ENCODE measurements at regions not wholly inside any gene's neighbourhood (a gene's known extent, or its start where the extent isn't known, plus 50 kb on each side); places are given as distances from the start of the nearest gene placed in this dataset.

GRCh38 chr2:224640679-224641078 is 55.5 kb upstream of the CUL3 start:
- Histone ChIP-seq H3K79me2 (ENCODE audit: control insufficient read depth, insufficient read depth, low read length) (no peaks in the 10 kb centered on the region), H3K4me1 (replicated peaks in 1 of 2; ENCODE audit: control insufficient read depth in 2 of 2, insufficient read depth in 2 of 2, low read length in 2 of 2) (0 out of 5 replicates have a peak, but pooled peaks cover 0 to 2% of the 10 kb centered on the region in 2 experiments), H3K9ac (ENCODE audit: insufficient read depth in 1 of 2, low read depth in 2 of 2, low read length in 2 of 2) (no peak overlapping the region), H3K27ac (ENCODE audit: extremely low read depth, low read depth, low read length) (no peak overlapping the region), H4K20me1 (replicated peaks; ENCODE audit: control insufficient read depth, insufficient read depth, low read length) (no peaks in the 10 kb centered on the region), H3K27me3 (ENCODE audit: control insufficient read depth in 2 of 2, insufficient read depth in 2 of 2, low read length in 2 of 2) (peaks cover 0 to 9% of the 10 kb centered on the region in 2 experiments; a peak in 3 of 5 replicates), H3K36me3 (ENCODE audit: control insufficient read depth, insufficient read depth, low read length) (no peaks in the 10 kb centered on the region), H2AFZ (ENCODE audit: low read depth, low read length) (no peak overlapping the region), H3K4me2 (ENCODE audit: insufficient read depth, low read length) (no peak overlapping the region), H3K4me3 (no peak overlapping the region), H3K9me3 (replicated peaks; ENCODE audit: control insufficient read depth, insufficient read depth, low read depth, low read length) (no peaks in the 10 kb centered on the region), H3K9me1 (ENCODE audit: control insufficient read depth, insufficient read depth, low read length) (no peaks in the 10 kb centered on the region)
- POLR2A ChIA-PET, result interaction anchor here (0.6 to 0.7 kb wide), 2 partner anchors 337 to 656 kb away, joined by 3 read pairs; no protein-coding TSS in a partner anchor
- FAIRE-seq (no peak), DNase-seq (ENCODE audit: extremely low read depth in 1 of 4, low spot score in 3 of 4) (no peak), ATAC-seq (no peak)
- WGBS (ENCODE audit: insufficient coverage, low coverage, missing lambda C conversion rate), result 4% methylated on average over 4 of the region's 4 CpGs
- in situ Hi-C loops (cut with MboI) (no loop called here), intact Hi-C loops (cut with micrococcal nuclease) (no loop called here)
- TF ChIP-seq NBN (IDR thresholded peaks at IDR 0.05; ENCODE audit: low read depth) (no peak), KAT2B (IDR thresholded peaks at IDR 0.05; ENCODE audit: low read depth, low read length) (no peak), THRA (IDR thresholded peaks at IDR 0.05) (no peak), BRD9 (IDR thresholded peaks at IDR 0.05; ENCODE audit: low read depth, partially characterized antibody) (no peak), TEAD1 (CRISPR knock-in tag; IDR thresholded peaks at IDR 0.05) (no peak), CBX2 (IDR thresholded peaks at IDR 0.05; ENCODE audit: insufficient read depth, low read length, poor library complexity, severe bottlenecking) (no peak), TEAD4 (IDR thresholded peaks at IDR 0.05; ENCODE audit: low read length) (no peak), TEAD4 (CRISPR knock-in tag; IDR thresholded peaks at IDR 0.05; ENCODE audit: borderline replicate concordance) (no peak), RBM17 (IDR thresholded peaks at IDR 0.05; ENCODE audit: borderline replicate concordance, low read depth, low read length) (no peak), CUX1 (CRISPR knock-in tag; IDR thresholded peaks at IDR 0.05) (no peak)
- no TSS peak for BruUV-seq (replicated peaks)
- CTCF ChIA-PET (ENCODE audit: low intra/inter-chr PET ratio), result no interaction called here

Measured in K562 (cell line).